ENCODE measurements at regions not wholly inside any gene's neighbourhood (a gene's known extent, or its start where the extent isn't known, plus 50 kb on each side); places are given as distances from the start of the nearest gene placed in this dataset.

DNA sequence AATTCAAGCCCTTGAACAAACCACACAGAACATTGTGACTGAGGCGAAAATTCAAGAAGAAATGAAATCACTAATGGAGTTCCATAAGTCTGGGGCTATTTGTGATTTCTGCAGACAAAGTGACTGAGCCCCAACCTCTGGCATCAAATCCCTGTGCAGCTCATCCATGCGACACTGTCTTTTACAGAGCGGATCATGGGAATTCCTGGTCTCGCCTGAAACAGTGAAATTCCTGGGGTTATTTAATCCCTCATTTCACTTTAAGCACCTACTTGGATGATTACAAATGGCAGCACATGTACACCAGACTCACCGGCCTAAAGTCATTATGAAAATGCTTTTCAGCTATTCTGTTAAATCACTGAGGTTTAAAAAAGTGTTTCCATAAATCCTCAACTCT, 102.4 kb upstream of the CDH4 start:
- no peak for TF ChIP-seq REST (IDR thresholded peaks at IDR 0.05; ENCODE audit: insufficient replicate concordance, low read depth)
- TF ChIP-seq POLR2AphosphoS5 (IDR thresholded peaks at IDR 0.05; ENCODE audit: low read depth): no peak
- TF ChIP-seq GABPA (IDR thresholded peaks at IDR 0.05; ENCODE audit: low read depth): no peak
- TF ChIP-seq, protein P1, sequence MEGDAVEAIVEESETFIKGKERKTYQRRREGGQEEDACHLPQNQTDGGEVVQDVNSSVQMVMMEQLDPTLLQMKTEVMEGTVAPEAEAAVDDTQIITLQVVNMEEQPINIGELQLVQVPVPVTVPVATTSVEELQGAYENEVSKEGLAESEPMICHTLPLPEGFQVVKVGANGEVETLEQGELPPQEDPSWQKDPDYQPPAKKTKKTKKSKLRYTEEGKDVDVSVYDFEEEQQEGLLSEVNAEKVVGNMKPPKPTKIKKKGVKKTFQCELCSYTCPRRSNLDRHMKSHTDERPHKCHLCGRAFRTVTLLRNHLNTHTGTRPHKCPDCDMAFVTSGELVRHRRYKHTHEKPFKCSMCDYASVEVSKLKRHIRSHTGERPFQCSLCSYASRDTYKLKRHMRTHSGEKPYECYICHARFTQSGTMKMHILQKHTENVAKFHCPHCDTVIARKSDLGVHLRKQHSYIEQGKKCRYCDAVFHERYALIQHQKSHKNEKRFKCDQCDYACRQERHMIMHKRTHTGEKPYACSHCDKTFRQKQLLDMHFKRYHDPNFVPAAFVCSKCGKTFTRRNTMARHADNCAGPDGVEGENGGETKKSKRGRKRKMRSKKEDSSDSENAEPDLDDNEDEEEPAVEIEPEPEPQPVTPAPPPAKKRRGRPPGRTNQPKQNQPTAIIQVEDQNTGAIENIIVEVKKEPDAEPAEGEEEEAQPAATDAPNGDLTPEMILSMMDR (IDR thresholded peaks at IDR 0.05; ENCODE audit: insufficient read depth, low read length): no peak
- no peak for TF ChIP-seq SPI1 (IDR thresholded peaks at IDR 0.05; ENCODE audit: borderline replicate concordance, low read depth)
- no peak for DNase-seq (ENCODE audit: low read depth in 1 of 2, low spot score in 1 of 2)
- Histone ChIP-seq H3K27ac (replicated peaks) (no peak overlapping the region), H3K4me3 (replicated peaks; ENCODE audit: insufficient read depth, low read length) (no peak overlapping the region), H3K27me3 (ENCODE audit: insufficient read depth, poor library complexity, severe bottlenecking) (no peaks in the 10 kb centered on the region)

GRCh38 chr20:61157301-61157700, 94.8 kb upstream of the CDH4 start:
- no peak overlapping the region for H3K27ac ChIP-seq (replicated peaks)
- H3K4me3 ChIP-seq (replicated peaks; ENCODE audit: insufficient read depth, low read length): no peak overlapping the region
- TF ChIP-seq REST (IDR thresholded peaks at IDR 0.05; ENCODE audit: insufficient replicate concordance, low read depth) (no peak), SPI1 (IDR thresholded peaks at IDR 0.05; ENCODE audit: borderline replicate concordance, low read depth) (no peak), GABPA (IDR thresholded peaks at IDR 0.05; ENCODE audit: low read depth) (no peak), POLR2AphosphoS5 (IDR thresholded peaks at IDR 0.05; ENCODE audit: low read depth) (no peak)
- TF ChIP-seq, protein P1 (IDR thresholded peaks at IDR 0.05; ENCODE audit: insufficient read depth, low read length): no peak
- DNase-seq (ENCODE audit: low read depth in 1 of 2, low spot score in 1 of 2): no peak
- H3K27me3 ChIP-seq (ENCODE audit: insufficient read depth, poor library complexity, severe bottlenecking): no peaks in the 10 kb centered on the region

- no peak overlapping the region for H3K27ac ChIP-seq (replicated peaks)
- DNase-seq (ENCODE audit: low read depth in 1 of 2, low spot score in 1 of 2): no peak
- no peak for TF ChIP-seq GABPA (IDR thresholded peaks at IDR 0.05; ENCODE audit: low read depth)
- TF ChIP-seq REST (IDR thresholded peaks at IDR 0.05; ENCODE audit: insufficient replicate concordance, low read depth): no peak
- no peak overlapping the region for H3K4me3 ChIP-seq (replicated peaks; ENCODE audit: insufficient read depth, low read length)
- no peaks in the 10 kb centered on the region for H3K27me3 ChIP-seq (ENCODE audit: insufficient read depth, poor library complexity, severe bottlenecking)
Measured at GRCh38 chr20:61159957-61160686, 91.9 kb upstream of the CDH4 start.

Data from HL-60 (cell line).